NCI-H82 (cell line): ENCODE measurements at regions not wholly inside any gene's neighbourhood (a gene's known extent, or its start where the extent isn't known, plus 50 kb on each side); places are given as distances from the start of the nearest gene placed in this dataset.
A peak's percentile ranks its signal among the peaks of the same experiment; 100 is the strongest.

Source experiments
- DNase-seq: peaks from one replicate; lab custom pipeline; 2025; lab: John Stamatoyannopoulos, UW

GRCh38 chr17:52738791-52739190, 580.3 kb upstream of the CA10 start:
- DNase-seq, result no peak

DNA sequence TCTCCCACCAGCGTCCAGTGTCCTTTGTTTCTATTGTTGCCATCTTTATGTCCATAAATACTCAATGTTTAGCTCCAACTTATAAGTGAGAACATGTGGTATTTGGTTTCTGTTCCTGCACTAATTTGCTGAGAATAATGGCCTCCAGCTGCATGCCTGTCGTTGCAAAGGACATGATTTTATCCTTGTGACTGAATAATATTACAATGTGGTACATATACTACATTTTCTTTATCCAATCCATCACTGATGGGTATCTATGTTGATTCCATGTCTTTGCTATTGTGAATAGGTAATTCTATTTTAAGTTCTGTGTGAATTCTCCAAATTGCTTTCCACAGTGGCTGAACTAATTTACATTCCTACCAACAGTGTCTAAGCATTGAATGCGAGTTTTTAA, 578.6 kb upstream of the CA10 start:
- no peak for DNase-seq

- DNase-seq, result no peak
Observed at GRCh38 chr17:52732841-52733240, 574.3 kb upstream of the CA10 start.

GRCh38 chr17:52724578-52724977, 566.1 kb upstream of the CA10 start:
- no peak for DNase-seq

- no peak for DNase-seq
Observed at GRCh38 chr17:52721910-52722309, 563.4 kb upstream of the CA10 start.

DNA sequence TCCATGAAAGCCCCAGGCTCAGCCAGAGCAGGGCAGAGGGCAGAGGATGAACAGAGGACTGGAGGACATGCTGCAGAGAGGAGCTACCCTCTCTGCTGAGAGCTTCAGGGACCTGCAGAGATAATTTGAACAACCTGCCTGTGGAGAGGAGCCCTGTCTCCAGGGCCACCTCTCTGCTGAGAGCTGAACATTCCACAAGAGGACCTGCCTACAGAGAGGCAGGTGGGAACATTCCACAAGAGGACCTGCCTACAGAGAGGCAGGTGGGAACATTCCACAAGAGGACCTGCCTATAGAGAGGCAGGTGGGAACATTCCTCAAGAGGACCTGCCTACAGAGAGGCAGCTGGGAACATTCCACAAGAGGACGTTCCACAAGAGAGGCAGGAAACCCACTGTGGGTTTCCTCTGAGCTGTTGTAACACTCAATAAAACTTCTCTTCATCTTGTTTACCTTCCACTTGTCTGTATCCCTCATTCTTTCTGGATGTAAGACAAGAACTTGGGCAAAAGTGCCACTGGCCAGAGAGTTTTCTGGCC, 551.9 kb upstream of the CA10 start:
- DNase-seq, result no peak

GRCh38 chr17:52709724-52710123, 551.2 kb upstream of the CA10 start:
- no peak for DNase-seq

DNA sequence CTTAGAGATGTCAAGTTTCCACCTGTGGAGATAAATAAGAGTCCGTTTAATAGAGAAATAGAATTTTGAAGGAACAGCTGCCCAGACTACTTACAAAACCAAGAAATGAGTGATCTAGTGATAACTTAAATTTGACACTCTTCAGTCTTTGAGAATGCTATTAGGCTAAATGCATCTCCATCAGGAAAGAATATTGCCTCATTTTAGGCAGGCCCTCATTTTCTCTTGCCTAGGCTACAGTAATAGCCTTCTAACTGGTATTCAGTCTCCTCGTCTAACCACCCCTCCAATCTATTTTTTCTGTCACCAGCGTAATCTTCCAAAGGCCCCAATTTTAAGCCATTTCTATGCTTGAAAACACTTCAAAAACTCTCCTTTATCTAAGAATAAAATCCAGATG, 537.8 kb upstream of the CA10 start:
- no peak for DNase-seq

- no peak for DNase-seq
Observed at GRCh38 chr17:52686140-52686539, 527.6 kb upstream of the CA10 start.

GRCh38 chr17:52681480-52681879, 523.0 kb upstream of the CA10 start:
- DNase-seq, result no peak

DNA sequence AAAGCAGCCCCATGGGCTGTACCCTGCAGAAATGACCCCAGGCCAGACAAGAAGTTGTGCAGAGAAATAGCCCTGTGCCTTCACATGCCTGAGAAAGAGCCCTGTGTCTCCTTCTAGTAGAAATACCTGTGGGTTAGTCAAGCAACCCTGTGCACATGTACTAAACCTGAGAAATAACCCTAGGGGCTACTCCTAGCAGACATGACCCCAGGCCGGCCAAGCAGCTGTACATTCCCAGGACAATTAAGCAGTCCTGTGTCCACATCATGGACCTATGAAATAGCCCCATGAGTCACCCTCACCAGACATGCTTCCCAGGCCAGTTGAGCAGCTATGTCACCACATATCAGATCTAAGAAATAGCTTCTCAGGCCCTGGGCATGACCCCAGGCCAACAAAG, 519.7 kb upstream of the CA10 start:
- DNase-seq, result no peak

GRCh38 chr17:52674686-52675085, 516.2 kb upstream of the CA10 start:
- no peak for DNase-seq

DNA sequence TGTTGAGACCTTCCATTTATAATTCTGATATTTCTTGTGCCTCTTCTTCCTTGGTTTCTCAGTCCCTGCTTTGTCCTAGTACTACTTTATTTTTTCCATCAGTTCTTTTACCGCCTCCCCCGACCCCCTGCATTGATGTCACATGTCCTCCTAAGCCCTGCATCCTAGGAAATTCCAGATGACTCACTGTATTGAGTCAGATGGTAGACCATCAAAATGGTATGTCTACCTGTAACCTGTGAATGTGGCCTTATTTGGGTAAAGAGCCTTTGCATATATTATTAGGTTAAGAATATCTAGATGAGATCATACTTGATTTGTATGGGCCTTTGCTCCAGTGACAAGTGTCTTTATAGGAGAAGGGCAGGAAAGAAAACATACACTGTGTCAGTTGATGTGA, 515.3 kb upstream of the CA10 start:
- DNase-seq, result no peak

GRCh38 chr17:52666264-52666663, 507.8 kb upstream of the CA10 start:
- no peak for DNase-seq

GRCh38 chr17:52660692-52661091, 502.2 kb upstream of the CA10 start:
- no peak for DNase-seq

DNA sequence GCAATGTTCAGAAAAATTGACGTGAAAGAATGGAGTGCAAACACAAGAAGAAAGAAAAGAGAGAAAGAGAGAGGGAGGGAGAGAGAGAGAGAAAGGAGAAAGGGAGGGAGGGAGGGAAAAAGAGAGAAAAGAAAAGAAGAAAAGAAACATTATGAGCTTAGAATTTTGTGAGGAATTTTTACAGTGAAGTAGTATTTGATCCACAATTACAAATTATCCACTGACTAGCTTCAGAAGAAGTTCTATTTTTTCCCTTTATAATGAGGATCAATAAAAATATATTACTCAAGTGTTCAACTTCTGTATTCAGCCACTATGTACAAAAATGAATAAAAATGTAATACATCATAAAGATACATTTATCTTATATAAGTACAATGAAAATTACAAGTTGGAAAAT, 494.5 kb upstream of the CA10 start:
- DNase-seq, result no peak

DNA sequence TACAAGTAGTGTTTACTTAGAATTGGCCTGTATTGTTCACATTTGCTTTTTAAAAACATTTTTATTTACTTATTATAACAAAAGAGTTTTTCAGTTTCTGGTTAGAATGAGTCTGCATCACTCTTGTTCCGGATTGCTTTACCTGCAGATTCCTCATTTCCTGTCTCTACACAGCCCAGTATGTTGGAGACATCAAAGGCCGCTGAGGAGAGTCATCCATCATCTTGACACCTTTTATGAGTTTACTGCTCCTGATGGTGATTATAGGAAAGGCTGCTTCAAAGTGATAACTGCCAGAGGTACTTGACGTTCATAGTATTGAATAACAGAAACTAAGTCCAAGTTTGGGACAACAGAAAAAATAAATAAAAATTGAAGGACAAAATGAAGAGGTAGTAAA, 490.5 kb upstream of the CA10 start:
- DNase-seq, result peak; percentile 6

DNA sequence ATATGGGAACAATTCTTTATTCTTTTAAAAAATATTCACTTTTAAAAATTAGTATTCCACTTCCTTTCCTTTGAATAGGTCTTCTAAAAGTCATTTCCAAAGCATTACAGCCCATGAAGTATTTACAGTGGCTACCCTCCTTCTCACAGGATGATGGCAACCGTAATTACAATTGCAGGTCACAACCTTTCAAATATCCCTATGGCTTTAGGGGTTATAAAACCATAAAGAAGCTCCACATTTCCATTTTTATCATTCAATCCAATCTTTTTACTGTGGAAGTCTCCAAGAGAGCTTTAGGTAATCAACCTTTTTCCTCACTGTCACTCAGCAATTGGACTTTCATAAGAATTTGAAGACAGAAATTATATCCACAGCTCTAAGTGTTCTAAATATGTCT, 488.9 kb upstream of the CA10 start:
- no peak for DNase-seq

DNA sequence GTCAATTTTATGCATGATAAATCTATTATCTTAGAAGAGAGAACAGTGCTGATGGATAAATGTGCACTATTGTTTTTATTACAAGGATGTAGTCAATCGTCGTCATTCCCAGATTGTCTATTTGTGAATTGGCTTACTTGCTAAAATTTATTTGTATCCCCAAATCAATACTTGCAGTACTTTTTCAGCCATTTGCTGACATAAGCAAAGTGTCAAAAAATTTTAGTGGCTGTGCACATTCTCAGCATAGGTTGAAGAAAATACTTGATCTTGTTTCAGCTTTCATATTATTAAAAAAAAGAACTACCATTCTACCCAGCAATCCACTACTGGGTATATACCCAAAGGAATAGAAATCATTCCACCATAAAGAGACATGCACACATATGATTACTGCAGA, 477.9 kb upstream of the CA10 start:
- DNase-seq, result no peak

DNA sequence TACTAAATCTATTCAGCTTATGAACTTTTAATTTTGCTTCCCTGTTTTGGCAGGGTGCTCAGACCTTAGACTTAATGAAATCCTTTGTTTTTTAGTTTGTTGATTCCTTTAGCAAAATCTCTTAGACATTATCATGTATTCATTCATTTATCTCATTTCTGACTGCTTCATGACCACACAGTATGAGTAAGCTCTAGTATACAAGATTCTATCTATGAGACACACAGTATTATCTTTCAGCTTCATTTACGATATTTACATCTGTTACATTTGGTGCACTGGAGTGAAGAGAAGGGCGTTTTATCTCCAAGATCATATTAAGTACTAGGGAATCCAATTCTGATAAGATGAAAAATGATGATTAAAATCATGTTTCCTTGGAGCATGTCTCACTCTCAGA, 448.1 kb upstream of the CA10 start:
- DNase-seq, result no peak

GRCh38 chr17:52606098-52606497, 447.6 kb upstream of the CA10 start:
- DNase-seq, result no peak

- DNase-seq, result no peak
Observed at GRCh38 chr17:52604105-52604504, 445.6 kb upstream of the CA10 start.

DNA sequence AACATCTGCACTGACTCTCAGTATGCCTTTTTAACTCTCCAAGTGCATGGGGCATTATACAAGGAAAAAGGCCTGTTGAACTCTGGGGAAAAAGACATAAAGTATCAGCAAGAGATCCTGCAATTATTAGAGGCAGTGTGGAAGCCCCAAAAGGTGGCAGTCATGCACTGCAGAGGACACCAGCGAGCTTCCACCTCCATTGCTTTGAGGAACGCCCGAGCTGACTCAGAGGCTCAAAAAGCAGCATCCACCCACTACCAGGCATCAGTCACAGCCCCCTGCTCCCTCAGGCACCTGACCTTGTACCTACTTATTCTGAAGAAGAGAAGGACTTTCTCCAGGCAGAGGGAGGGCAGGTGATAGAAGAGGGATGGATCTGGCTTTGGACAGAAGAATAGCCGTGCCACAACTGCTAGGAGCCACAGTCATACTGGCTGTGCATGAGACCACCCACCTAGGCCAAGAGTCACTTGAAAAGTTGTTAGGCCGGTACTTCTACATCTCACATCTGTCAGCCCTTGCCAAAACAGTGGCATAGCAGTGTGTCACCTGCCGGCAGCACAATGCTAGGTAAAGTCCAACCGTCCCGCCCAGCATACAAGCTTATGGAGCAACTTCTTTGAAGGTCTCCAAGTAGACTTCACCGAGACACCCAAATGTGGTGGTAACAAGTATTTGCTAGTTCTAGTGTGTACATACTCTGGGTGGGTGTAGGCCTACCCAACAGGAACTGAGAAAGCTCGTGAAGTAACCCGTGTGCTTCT, 439.1 kb upstream of the CA10 start:
- DNase-seq, result peak; percentile 27

DNA sequence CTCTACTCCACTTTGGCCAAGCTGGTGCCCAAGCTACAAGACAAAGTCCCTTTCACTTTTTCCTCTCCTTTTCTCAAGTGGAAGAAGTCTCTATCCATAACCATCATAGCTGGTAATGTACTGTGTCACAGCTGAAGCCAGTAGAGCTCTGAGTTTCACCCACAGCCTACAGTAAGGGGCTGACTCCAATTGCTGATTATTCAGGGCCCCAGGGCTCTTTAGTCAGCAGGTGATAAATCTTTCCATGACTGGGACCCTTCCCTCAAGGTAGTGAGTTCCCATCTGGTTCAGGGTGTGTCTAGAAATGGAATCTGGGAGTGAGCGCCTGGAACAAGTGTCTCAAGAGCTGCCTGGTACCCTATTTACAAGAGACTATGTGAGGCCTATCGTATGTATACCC, 436.0 kb upstream of the CA10 start:
- DNase-seq, result no peak
